ENCODE measurements at regions not wholly inside any gene's neighbourhood (a gene's known extent, or its start where the extent isn't known, plus 50 kb on each side); places are given as distances from the start of the nearest gene placed in this dataset.

DNA sequence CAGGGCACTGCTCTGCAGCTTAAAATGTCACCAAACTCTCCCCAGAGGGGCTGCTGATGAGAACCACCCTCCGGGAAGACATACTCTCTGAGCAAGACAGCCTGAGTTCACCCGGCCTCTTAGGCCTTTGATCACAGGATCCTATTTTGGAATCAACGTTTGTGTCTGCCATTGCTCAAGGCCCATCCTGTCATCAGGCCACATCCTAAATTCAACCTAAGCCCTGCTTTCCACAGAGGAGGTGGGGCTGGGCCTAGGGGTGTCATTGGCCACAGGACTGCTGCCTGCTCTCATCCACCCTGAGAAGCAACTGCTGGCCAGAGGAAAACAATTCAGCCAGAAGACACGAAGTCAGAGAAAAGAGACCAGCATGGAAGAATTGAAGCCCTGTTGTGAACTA, 351.1 kb upstream of the IRX2 start:
- H3K4me3 Mint-ChIP-seq (ENCODE audit: low read depth), result no peak overlapping the region

DNA sequence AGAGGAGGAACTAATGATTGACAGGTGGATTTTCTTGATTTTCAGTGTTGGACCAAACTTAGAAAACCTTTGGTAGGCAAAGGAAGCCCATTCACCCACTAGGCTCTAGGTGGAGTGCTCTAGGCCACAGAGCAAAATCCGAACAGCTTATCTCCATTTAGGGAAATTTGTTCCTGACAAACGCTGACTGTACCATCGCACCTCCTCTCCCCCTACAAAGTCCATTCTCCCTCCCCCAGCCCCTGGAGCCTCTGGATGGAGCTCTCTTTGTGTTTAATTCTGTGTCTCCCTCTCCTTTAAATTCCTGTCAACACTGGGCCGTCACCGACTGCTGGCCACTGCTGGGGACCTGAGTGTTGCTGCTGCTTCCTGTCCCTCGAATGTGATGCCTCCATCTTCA, 350.1 kb upstream of the IRX2 start:
- Mint-ChIP-seq H3K9me3 (ENCODE audit: low read depth) (no peaks in the 10 kb centered on the region), H3K27ac (no peak overlapping the region), H3K36me3 (ENCODE audit: insufficient read depth) (no peaks in the 10 kb centered on the region), H3K4me3 (ENCODE audit: low read depth) (no peak overlapping the region), H3K4me1 (ENCODE audit: low read depth) (peaks cover 23% of the 10 kb centered on the region), H3K27me3 (peaks cover 70% of the 10 kb centered on the region)
- DNase-seq (ENCODE audit: low spot score, unreplicated experiment), result no peak
- TF ChIP-seq, protein P1, sequence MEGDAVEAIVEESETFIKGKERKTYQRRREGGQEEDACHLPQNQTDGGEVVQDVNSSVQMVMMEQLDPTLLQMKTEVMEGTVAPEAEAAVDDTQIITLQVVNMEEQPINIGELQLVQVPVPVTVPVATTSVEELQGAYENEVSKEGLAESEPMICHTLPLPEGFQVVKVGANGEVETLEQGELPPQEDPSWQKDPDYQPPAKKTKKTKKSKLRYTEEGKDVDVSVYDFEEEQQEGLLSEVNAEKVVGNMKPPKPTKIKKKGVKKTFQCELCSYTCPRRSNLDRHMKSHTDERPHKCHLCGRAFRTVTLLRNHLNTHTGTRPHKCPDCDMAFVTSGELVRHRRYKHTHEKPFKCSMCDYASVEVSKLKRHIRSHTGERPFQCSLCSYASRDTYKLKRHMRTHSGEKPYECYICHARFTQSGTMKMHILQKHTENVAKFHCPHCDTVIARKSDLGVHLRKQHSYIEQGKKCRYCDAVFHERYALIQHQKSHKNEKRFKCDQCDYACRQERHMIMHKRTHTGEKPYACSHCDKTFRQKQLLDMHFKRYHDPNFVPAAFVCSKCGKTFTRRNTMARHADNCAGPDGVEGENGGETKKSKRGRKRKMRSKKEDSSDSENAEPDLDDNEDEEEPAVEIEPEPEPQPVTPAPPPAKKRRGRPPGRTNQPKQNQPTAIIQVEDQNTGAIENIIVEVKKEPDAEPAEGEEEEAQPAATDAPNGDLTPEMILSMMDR (IDR thresholded peaks at IDR 0.05; ENCODE audit: unreplicated experiment), result no peak

More for the DNA sequence above, 351.1 kb upstream of the IRX2 start:
- Mint-ChIP-seq H3K27ac (no peak overlapping the region), H3K36me3 (ENCODE audit: insufficient read depth) (no peaks in the 10 kb centered on the region), H3K27me3 (peaks cover 77% of the 10 kb centered on the region), H3K9me3 (ENCODE audit: low read depth) (no peaks in the 10 kb centered on the region), H3K4me1 (ENCODE audit: low read depth) (peaks cover 32% of the 10 kb centered on the region)
- TF ChIP-seq, protein P1 (IDR thresholded peaks at IDR 0.05; ENCODE audit: unreplicated experiment), result no peak
- no peak for DNase-seq (ENCODE audit: low spot score, unreplicated experiment)

DNA sequence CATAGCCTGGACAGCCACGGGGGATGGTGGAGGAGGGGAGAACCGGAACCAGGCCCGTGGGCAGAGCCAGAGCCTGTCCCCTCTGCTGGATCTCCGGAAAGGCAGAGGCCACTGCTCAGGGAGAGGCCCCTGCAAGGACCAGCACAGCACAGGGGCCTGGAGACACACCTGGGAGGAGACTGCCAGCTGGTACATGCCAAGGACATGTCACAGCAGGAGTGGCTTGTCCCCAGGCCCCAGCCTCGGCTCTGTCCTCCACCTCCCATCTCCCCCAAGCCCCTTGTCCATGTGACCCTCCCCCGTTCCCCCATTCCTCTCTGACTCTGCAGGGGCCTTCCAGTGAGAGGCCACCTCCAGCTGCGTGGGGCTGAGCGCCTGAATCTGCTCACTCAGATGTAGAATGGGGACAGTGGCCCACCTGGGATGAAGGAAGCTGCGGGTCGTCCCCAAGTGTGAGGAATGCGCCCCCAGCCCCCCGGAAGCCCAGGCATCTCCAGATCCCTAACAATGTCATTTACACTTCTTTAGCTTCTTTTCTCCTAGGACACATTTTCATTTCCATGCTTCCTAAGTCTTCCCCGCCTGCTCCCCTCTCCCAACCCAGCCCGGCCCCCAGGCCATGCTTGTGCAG, 349.6 kb upstream of the IRX2 start:
- H3K27me3 Mint-ChIP-seq, result peaks cover 70% of the 10 kb centered on the region
- no peaks in the 10 kb centered on the region for H3K36me3 Mint-ChIP-seq (ENCODE audit: insufficient read depth)
- TF ChIP-seq, protein P1 (IDR thresholded peaks at IDR 0.05; ENCODE audit: unreplicated experiment), result no peak
- no peak for DNase-seq (ENCODE audit: low spot score, unreplicated experiment)
- peaks cover 23% of the 10 kb centered on the region for H3K4me1 Mint-ChIP-seq (ENCODE audit: low read depth)
- H3K4me3 Mint-ChIP-seq (ENCODE audit: low read depth), result no peak overlapping the region
- no peaks in the 10 kb centered on the region for H3K9me3 Mint-ChIP-seq (ENCODE audit: low read depth)
- H3K27ac Mint-ChIP-seq, result no peak overlapping the region

DNA sequence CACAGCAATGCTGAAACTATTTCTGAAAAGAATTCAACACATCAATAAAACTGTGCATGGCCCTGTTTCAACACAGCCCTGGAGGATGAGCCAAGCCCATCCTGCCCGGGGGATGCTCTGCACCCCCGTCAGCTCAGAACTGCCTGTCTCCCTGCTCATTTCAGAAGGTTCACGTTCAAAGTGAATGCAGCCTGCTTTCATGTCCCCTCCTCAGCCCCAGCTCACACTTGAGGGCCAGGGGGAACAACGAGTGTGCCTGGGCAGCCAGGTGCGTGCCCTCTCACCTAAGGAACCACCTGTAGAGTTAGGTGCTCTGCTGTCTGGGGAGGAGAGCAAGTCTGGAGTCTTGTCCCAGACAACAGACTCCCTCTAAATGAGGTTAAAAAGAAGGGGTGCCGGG, 348.5 kb upstream of the IRX2 start:
- no peaks in the 10 kb centered on the region for H3K36me3 Mint-ChIP-seq (ENCODE audit: insufficient read depth)
- DNase-seq (ENCODE audit: low spot score, unreplicated experiment), result no peak
- no peaks in the 10 kb centered on the region for H3K9me3 Mint-ChIP-seq (ENCODE audit: low read depth)
- no peak overlapping the region for H3K4me3 Mint-ChIP-seq (ENCODE audit: low read depth)
- TF ChIP-seq, protein P1 (IDR thresholded peaks at IDR 0.05; ENCODE audit: unreplicated experiment), result no peak
- peaks cover 64% of the 10 kb centered on the region for H3K27me3 Mint-ChIP-seq
- H3K4me1 Mint-ChIP-seq (ENCODE audit: low read depth), result peaks cover 16% of the 10 kb centered on the region
- H3K27ac Mint-ChIP-seq, result no peak overlapping the region

DNA sequence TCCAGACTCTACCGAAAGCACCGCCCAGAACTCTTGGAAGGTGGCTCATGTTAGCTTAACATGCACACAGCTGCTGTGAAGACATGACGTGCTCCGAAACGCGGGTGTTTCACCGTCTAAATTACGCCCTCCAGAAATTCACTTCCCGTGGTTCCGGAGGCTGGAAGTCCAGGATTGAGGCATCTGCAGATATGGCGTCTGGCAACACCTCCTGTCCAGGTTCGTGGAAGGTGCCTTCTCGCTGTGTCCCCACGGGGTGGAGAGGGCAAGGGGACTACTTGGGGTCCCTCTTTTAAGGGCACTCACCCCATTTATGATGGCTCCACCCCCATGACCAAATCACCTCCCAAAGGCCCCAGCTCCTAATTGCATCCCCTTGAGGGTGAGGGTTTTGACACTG, 348.0 kb upstream of the IRX2 start:
- Mint-ChIP-seq H3K27ac (no peak overlapping the region), H3K4me3 (ENCODE audit: low read depth) (no peak overlapping the region), H3K4me1 (ENCODE audit: low read depth) (peaks cover 13% of the 10 kb centered on the region), H3K36me3 (ENCODE audit: insufficient read depth) (no peaks in the 10 kb centered on the region), H3K9me3 (ENCODE audit: low read depth) (no peaks in the 10 kb centered on the region), H3K27me3 (peaks cover 64% of the 10 kb centered on the region)
- DNase-seq (ENCODE audit: low spot score, unreplicated experiment), result no peak
- TF ChIP-seq, protein P1 (IDR thresholded peaks at IDR 0.05; ENCODE audit: unreplicated experiment), result no peak
